GM12891 (cell line): ENCODE measurements at regions not wholly inside any gene's neighbourhood (a gene's known extent, or its start where the extent isn't known, plus 50 kb on each side); places are given as distances from the start of the nearest gene placed in this dataset.
"Not testable (repeated sequence)": the region's sequence is repeated elsewhere in the genome, so short reads cannot be mapped to it uniquely, and the experiment has no call there.

Experiments used
- POLR2A ChIP-seq: IDR thresholded peaks from 2 replicates; pipeline ENCODE4 v1.6.1; 2011; ENCODE audit warnings: low read depth, low read length, control low read depth
- TAF1 ChIP-seq: IDR thresholded peaks from 2 replicates; pipeline ENCODE4 v1.6.1; 2011; ENCODE audit warnings: low read depth, low read length, control low read depth

- not testable (repeated sequence) for TF ChIP-seq TAF1, POLR2A
These were observed 369.6 kb upstream of the ZNF722 start for GRCh38 chr7:63629024-63629423.
